Neural progenitor cell (in vitro differentiated cells): ENCODE measurements at regions not wholly inside any gene's neighbourhood (a gene's known extent, or its start where the extent isn't known, plus 50 kb on each side); places are given as distances from the start of the nearest gene placed in this dataset. TPM values are rescaled to one million over a fixed set of nuclear protein-coding genes. Genes with fewer than 3 reads are reported as not detected.

Experiments used
- small RNA-seq: library from RNA; depleted of rRNA; stranded (forward); fragments of <200 nt; gene quantifications from one replicate; pipeline ENCODE3, GENCODE V24; 2015

Small RNAs in the stretch of these regions (small RNA-seq; reads per million reads assigned to genes)
- gene RF00019 (not detected), gene RN7SL183P (not detected)
